IMR-90 (cell line): ENCODE measurements at regions not wholly inside any gene's neighbourhood (a gene's known extent, or its start where the extent isn't known, plus 50 kb on each side); places are given as distances from the start of the nearest gene placed in this dataset.

ENCODE experiments used
- ATAC-seq: fragments of 200-7000 bp; cut with Tn5 transposase; 2 replicates; pipeline ENCODE4 v1.9.1; 2020; ENCODE audit warnings: low read depth, mild to moderate bottlenecking, moderate library complexity
- BruUV-seq: library from RNA; stranded (reverse); fragments of 400-500 nt; replicated peaks from 2 replicates; lab custom pipeline; 2021; lab: Mats Ljungman, UMichigan
- CTCF ChIA-PET: fragments of 300-600 bp; formaldehyde crosslinking; extraction: SDS; loops from one replicate; lab custom pipeline; 2021; ENCODE audit warnings: antibody characterized with exemption; lab: Yijun Ruan, JAX
- POLR2A ChIA-PET: fragments of 300-600 bp; sonication (Branson Sonifier 250); formaldehyde crosslinking; loops from one replicate; lab custom pipeline; 2022; ENCODE audit warnings: antibody characterized with exemption; ENCODE audit not compliant: unreplicated experiment; lab: Charles Lee
- DNase-seq: peaks from one replicate; pipeline ENCODE4 v3.0.0; 2013
- H2AFZ ChIP-seq: replicated peaks from 2 replicates; pipeline ENCODE3; 2013; ENCODE audit warnings: low read length, mild to moderate bottlenecking; ENCODE audit not compliant: poor library complexity
- H2AK5ac ChIP-seq: 2 replicates; pipeline ENCODE4 v1.6.1; 2013; ENCODE audit warnings: low read depth, low read length, inconsistent platforms
- H2AK9ac ChIP-seq: replicated peaks from 2 replicates; pipeline ENCODE3; 2013; ENCODE audit warnings: mild to moderate bottlenecking, low read depth, low read length, moderate library complexity; ENCODE audit not compliant: poor library complexity
- H2BK120ac ChIP-seq: 2 replicates; pipeline ENCODE4 v1.6.1; 2013; ENCODE audit warnings: low read depth, low read length, inconsistent platforms
- H2BK15ac ChIP-seq: 3 replicates; pipeline ENCODE4 v1.6.1; 2013; ENCODE audit warnings: low read depth, low read length, inconsistent platforms
- H2BK20ac ChIP-seq: 2 replicates; pipeline ENCODE4 v1.6.1; 2013; ENCODE audit warnings: low read depth, mild to moderate bottlenecking, inconsistent platforms, low read length, moderate library complexity
- H2BK5ac ChIP-seq: 2 replicates; pipeline ENCODE4 v1.6.1; 2013; ENCODE audit warnings: mild to moderate bottlenecking, low read depth, low read length, inconsistent platforms; ENCODE audit not compliant: poor library complexity, severe bottlenecking
- H3K14ac ChIP-seq: replicated peaks from 2 replicates; pipeline ENCODE4 v1.6.1; 2013; ENCODE audit warnings: low read depth, low read length, inconsistent platforms
- H3K18ac ChIP-seq: 2 replicates; pipeline ENCODE4 v1.6.1; 2013; ENCODE audit warnings: low read depth, low read length, control low read depth
- H3K23ac ChIP-seq: 2 replicates; pipeline ENCODE4 v1.6.1; 2013; ENCODE audit warnings: low read depth, low read length, inconsistent platforms
- H3K27ac ChIP-seq: 2 replicates; pipeline ENCODE4 v1.5.1; 2013; ENCODE audit warnings: mild to moderate bottlenecking, control low read depth, low read length; ENCODE audit not compliant: insufficient read depth
- H3K27me3 ChIP-seq: 2 replicates; pipeline ENCODE4 v1.6.1; 2013; ENCODE audit warnings: low read length; ENCODE audit not compliant: control insufficient read depth, insufficient read depth
- H3K36me3 ChIP-seq: 2 replicates; pipeline ENCODE4 v1.6.1; 2013; ENCODE audit warnings: low read length, mixed read lengths; ENCODE audit not compliant: control insufficient read depth, insufficient read depth
- H3K4ac ChIP-seq: 2 replicates; pipeline ENCODE4 v1.6.1; 2013; ENCODE audit warnings: low read depth, low read length, inconsistent platforms
- H3K4me1 ChIP-seq: 2 replicates; pipeline ENCODE4 v1.6.1; 2013; ENCODE audit warnings: low read length, mixed read lengths; ENCODE audit not compliant: control insufficient read depth, insufficient read depth
- H3K4me2 ChIP-seq: 2 replicates; pipeline ENCODE4 v1.6.1; 2013; ENCODE audit warnings: low read depth, mild to moderate bottlenecking, control low read depth, low read length, moderate library complexity
- H3K4me3 ChIP-seq: 2 replicates; pipeline ENCODE4 v1.5.1; 2013; ENCODE audit warnings: low read depth, mild to moderate bottlenecking, control low read depth, low read length, moderate library complexity; ENCODE audit not compliant: insufficient read depth
- H3K56ac ChIP-seq: 2 replicates; pipeline ENCODE4 v1.6.1; 2013; ENCODE audit warnings: low read length, inconsistent platforms; ENCODE audit not compliant: insufficient read depth; ENCODE audit errors: extremely low read depth
- H3K79me1 ChIP-seq, 2 experiments: 2 replicates each; pipeline ENCODE4 v1.6.1; 2013; ENCODE audit warnings: low read length in 2 of 2, inconsistent platforms in 1 of 2, low read depth in 1 of 2
- H3K9ac ChIP-seq: 2 replicates; pipeline ENCODE4 v1.6.1; 2013; ENCODE audit warnings: low read depth, low read length, control low read depth
- H3K9me1 ChIP-seq: 2 replicates; pipeline ENCODE4 v1.6.1; 2013; ENCODE audit warnings: low read length, inconsistent platforms; ENCODE audit not compliant: insufficient read depth
- H3K9me3 ChIP-seq: 2 replicates; pipeline ENCODE4 v1.6.1; 2013; ENCODE audit warnings: low read length; ENCODE audit not compliant: control insufficient read depth, insufficient read depth
- H4K20me1 ChIP-seq: 2 replicates; pipeline ENCODE4 v1.6.1; 2013; ENCODE audit warnings: low read length, inconsistent platforms; ENCODE audit not compliant: insufficient read depth
- H4K5ac ChIP-seq: 2 replicates; pipeline ENCODE4 v1.6.1; 2013; ENCODE audit warnings: mild to moderate bottlenecking, low read depth, low read length, control low read depth
- H4K8ac ChIP-seq, 2 experiments: 2 replicates each; pipeline ENCODE4 v1.6.1; 2013; ENCODE audit warnings: low read depth in 2 of 2, low read length in 2 of 2, control low read depth in 1 of 2, inconsistent platforms in 1 of 2
- H4K91ac ChIP-seq: 2 replicates; pipeline ENCODE4 v1.6.1; 2013; ENCODE audit warnings: low read depth, low read length, inconsistent platforms; ENCODE audit not compliant: insufficient read depth
- CHD1 ChIP-seq: IDR thresholded peaks from 2 replicates; pipeline ENCODE4 v1.6.1; 2012; ENCODE audit warnings: low read depth, low read length, improper control_type of control experiment
- FOS ChIP-seq: fragments of 150-350 bp; IDR thresholded peaks from 2 replicates; pipeline ENCODE4 v1.6.1; 2016; ENCODE audit warnings: low read depth, low read length
- MAFK ChIP-seq: IDR thresholded peaks from 2 replicates; pipeline ENCODE4 v1.6.1; 2012; ENCODE audit warnings: low read depth, low read length, improper control_type of control experiment
- MAZ ChIP-seq: IDR thresholded peaks from 2 replicates; pipeline ENCODE4 v1.6.1; 2012; ENCODE audit warnings: low read depth, mild to moderate bottlenecking, low read length, improper control_type of control experiment, moderate library complexity, borderline replicate concordance
- NFE2L2 ChIP-seq: fragments of 150-350 bp; IDR thresholded peaks from 2 replicates; pipeline ENCODE4 v1.6.1; 2016; ENCODE audit warnings: low read depth, mild to moderate bottlenecking, low read length
- RCOR1 ChIP-seq: IDR thresholded peaks from 2 replicates; pipeline ENCODE4 v1.6.1; 2012; ENCODE audit warnings: mild to moderate bottlenecking, low read length, improper control_type of control experiment; ENCODE audit not compliant: insufficient replicate concordance
- RFX5 ChIP-seq: IDR thresholded peaks from 2 replicates; pipeline ENCODE4 v1.8.0; 2012; ENCODE audit warnings: low read depth, mild to moderate bottlenecking, low read length, moderate library complexity
- SMC3 ChIP-seq: fragments of 150-350 bp; IDR thresholded peaks from 2 replicates; pipeline ENCODE4 v1.6.1; 2016; ENCODE audit warnings: low read depth, mild to moderate bottlenecking, antibody characterized with exemption, low read length, moderate library complexity
- WGBS, 2 experiments: methylation state at CpG; one replicate each; pipeline versions ENCODE4 v1.1.5 to v1.1.7; 2013; ENCODE audit warnings: missing lambda C conversion rate in 2 of 2; ENCODE audit not compliant: insufficient read length in 1 of 2; ENCODE audit errors: extremely low coverage in 2 of 2; 5-methylcytosine and 5-hydroxymethylcytosine counted together
- dilution Hi-C: fragments of 300-500 bp; cut with HindIII; formaldehyde crosslinking; loops from one replicate; pipeline ENCODE4 v1.14.3; 2018; ENCODE audit warnings: low sequenced_read_pairs; ENCODE audit not compliant: unreplicated experiment
- in situ Hi-C: fragments of 300-500 bp; cut with MboI; formaldehyde crosslinking; loops from 3 replicates; pipeline ENCODE4 v1.14.3; 2019; ENCODE audit warnings: low sequenced_read_pairs, inconsistent platforms, mixed read lengths
- intact Hi-C: fragments of 100-400 bp; cut with micrococcal nuclease; formaldehyde crosslinking; loops from 2 replicates; pipeline ENCODE4 v1.10.0; 2022
- TF ChIP-seq, protein P1 (sequence below): fragments of 150-350 bp; IDR thresholded peaks from 2 replicates; pipeline ENCODE4 v1.6.1; 2017; ENCODE audit warnings: mild to moderate bottlenecking, antibody characterized with exemption, low read length, low read depth
- TF ChIP-seq, protein P2 (sequence below): fragments of 150-350 bp; IDR thresholded peaks from 2 replicates; pipeline ENCODE4 v1.6.1; 2016; ENCODE audit warnings: low read depth, mild to moderate bottlenecking, low read length, moderate library complexity, borderline replicate concordance

DNA sequence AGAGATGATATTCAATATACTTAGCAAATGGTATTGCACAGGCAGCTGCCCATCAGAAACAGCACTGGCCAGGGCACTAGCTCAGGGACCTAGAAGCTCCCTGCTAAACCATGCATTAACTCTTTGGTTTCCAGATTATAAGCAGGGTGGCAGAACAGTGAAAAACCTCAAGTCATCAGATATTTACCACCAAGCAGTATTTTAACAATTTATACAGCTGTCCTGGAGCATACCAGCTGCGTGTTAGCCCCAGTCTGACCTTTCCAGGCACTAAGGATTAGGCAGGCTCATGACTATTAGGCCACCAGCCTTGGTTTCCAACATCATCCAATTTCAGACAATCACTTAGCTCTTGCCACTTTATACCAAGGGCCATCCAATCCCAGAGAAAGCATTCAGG is 326.5 kb downstream of the CAAP1 start:
- intact Hi-C loops (no loop called here), in situ Hi-C loops (no loop called here), dilution Hi-C loops (no loop called here)
- Histone ChIP-seq H2BK120ac (no peak overlapping the region), H3K79me1 (no peaks in the 10 kb centered on the region), H3K36me3 (no peaks in the 10 kb centered on the region), H3K9me3 (peaks cover 2% of the 10 kb centered on the region; the same call in 1 of the 2 replicates), H3K4me1 (no peaks in the 10 kb centered on the region), H3K18ac (no peak overlapping the region), H3K9ac (no peak overlapping the region), H2AK9ac (no peak overlapping the region), H4K5ac (no peak overlapping the region), H4K20me1 (no peaks in the 10 kb centered on the region), H3K4ac (no peak overlapping the region), H3K27me3 (no peaks in the 10 kb centered on the region), H2AK5ac (no peak overlapping the region), H3K4me3 (no peak overlapping the region), H3K56ac (no peak overlapping the region), H3K14ac (no peak overlapping the region), H4K8ac (no peak overlapping the region), H2AFZ (no peak overlapping the region), H2BK20ac (no peak overlapping the region), H2BK15ac (no peak overlapping the region), H2BK5ac (no peak overlapping the region), H3K4me2 (no peak overlapping the region), H4K91ac (no peak overlapping the region), H3K23ac (no peak overlapping the region), H3K27ac (no peak overlapping the region), H3K9me1 (no peaks in the 10 kb centered on the region)
- TF ChIP-seq NFE2L2, result no peak
- TF ChIP-seq RFX5, result no peak
- no peak for TF ChIP-seq RCOR1
- TF ChIP-seq CHD1, result no peak
- TF ChIP-seq MAFK, result no peak
- TF ChIP-seq SMC3, result no peak
- no peak for TF ChIP-seq FOS
- TF ChIP-seq, protein P1, sequence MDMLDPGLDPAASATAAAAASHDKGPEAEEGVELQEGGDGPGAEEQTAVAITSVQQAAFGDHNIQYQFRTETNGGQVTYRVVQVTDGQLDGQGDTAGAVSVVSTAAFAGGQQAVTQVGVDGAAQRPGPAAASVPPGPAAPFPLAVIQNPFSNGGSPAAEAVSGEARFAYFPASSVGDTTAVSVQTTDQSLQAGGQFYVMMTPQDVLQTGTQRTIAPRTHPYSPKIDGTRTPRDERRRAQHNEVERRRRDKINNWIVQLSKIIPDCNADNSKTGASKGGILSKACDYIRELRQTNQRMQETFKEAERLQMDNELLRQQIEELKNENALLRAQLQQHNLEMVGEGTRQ, result no peak
- TF ChIP-seq MAZ, result no peak
- TF ChIP-seq, protein P2, sequence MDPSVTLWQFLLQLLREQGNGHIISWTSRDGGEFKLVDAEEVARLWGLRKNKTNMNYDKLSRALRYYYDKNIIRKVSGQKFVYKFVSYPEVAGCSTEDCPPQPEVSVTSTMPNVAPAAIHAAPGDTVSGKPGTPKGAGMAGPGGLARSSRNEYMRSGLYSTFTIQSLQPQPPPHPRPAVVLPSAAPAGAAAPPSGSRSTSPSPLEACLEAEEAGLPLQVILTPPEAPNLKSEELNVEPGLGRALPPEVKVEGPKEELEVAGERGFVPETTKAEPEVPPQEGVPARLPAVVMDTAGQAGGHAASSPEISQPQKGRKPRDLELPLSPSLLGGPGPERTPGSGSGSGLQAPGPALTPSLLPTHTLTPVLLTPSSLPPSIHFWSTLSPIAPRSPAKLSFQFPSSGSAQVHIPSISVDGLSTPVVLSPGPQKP, result no peak
- no TSS peak for BruUV-seq
- no peak for ATAC-seq
- DNase-seq, result no peak
- POLR2A ChIA-PET, result no interaction called here
- 0% methylated on average over 1 of the region's 1 CpG; no CpG with 5 or more reads in 1 of the 2 experiments for WGBS, 2 experiments
- CTCF ChIA-PET, result no interaction called here
